Lower leg skin (tissue), 3 donors: ENCODE measurements at regions not wholly inside any gene's neighbourhood (a gene's known extent, or its start where the extent isn't known, plus 50 kb on each side); places are given as distances from the start of the nearest gene placed in this dataset.

Source experiments
- CTCF ChIP-seq, 3 donors: fragments of 450-650 bp; IDR thresholded peaks; one replicate each; pipeline ENCODE4 v1.5.1; 2016; ENCODE audit warnings: antibody characterized with exemption in 3 of 3, mild to moderate bottlenecking in 3 of 3, moderate library complexity in 2 of 3
- POLR2A ChIP-seq, 2 donors: fragments of 450-650 bp; IDR thresholded peaks; one replicate each; pipeline ENCODE4 v1.6.1; 2016 to 2017; ENCODE audit warnings: antibody characterized with exemption in 2 of 2, mild to moderate bottlenecking in 1 of 2, moderate library complexity in 1 of 2

GRCh38 chr22:27381552-27381951 is 420.0 kb downstream of the MN1 start:
- no peak for TF ChIP-seq CTCF (IDR thresholded peaks at IDR 0.05)
- TF ChIP-seq POLR2A (IDR thresholded peaks at IDR 0.05), result no peak
